ENCODE measurements at regions not wholly inside any gene's neighbourhood (a gene's known extent, or its start where the extent isn't known, plus 50 kb on each side); places are given as distances from the start of the nearest gene placed in this dataset.

DNA sequence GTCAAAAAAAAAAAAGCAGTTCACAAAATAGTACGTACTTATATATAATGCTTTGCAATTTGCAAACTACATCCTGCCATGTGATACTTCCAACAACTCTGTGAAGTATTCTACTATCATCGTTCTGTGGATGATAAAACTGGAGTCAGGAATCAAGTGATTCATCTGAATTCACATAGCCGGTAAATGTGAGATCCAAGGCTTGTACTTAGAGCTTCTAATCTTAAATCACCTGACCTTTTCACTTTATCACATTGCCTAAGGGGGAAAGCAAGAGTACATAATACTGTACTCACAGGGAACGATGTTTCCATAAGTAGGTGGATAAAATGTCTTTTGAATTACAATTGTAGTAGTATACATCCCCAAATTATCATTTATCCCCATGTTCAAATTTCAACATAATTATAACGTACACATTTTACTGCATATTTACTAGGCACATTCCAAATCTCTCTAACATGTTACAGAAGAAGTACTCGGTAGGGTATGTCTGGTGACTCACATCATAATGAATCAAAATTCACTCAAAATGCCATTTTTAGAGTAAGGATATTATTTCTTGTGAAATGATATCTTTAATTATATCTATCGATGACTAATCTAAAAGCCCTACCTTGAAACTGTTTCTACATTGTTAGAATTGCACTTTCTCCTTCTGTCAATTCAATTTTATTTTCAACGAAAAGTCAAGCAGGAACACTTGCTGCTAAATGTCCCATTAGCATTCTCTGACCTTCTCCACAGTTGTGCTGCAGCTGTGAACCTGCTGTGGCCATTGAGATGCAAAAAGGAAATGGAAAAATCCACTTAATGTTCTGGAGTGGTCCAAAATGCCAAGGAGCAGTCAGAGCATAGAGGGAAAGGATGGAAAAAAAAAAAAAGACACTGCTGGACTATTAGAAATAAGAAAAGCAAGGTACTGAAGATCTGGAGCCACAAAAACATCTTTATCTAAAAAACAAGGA lies 78.9 kb downstream of the OR2K2 start:
- TF ChIP-seq YY1 (IDR thresholded peaks at IDR 0.05; ENCODE audit: insufficient read depth, insufficient read length): no peak
- no peak for TF ChIP-seq ZNF274 (IDR thresholded peaks at IDR 0.05; ENCODE audit: low read depth, low read length)
- TF ChIP-seq SUZ12 (IDR thresholded peaks at IDR 0.05; ENCODE audit: extremely low read depth, insufficient read depth, insufficient read length): no peak

Measured in NT2/D1 (cell line).